SK-N-SH (cell line): ENCODE measurements at regions not wholly inside any gene's neighbourhood (a gene's known extent, or its start where the extent isn't known, plus 50 kb on each side); places are given as distances from the start of the nearest gene placed in this dataset.

Experiments used
- CHD2 ChIP-seq: fragments of 150-350 bp; IDR thresholded peaks from 2 replicates; pipeline ENCODE4 v1.6.1; 2018; ENCODE audit warnings: low read length; ENCODE audit not compliant: partially characterized antibody
- ELF1 ChIP-seq: IDR thresholded peaks from 2 replicates; pipeline ENCODE4 v1.4.0; 2012
- JUND ChIP-seq: IDR thresholded peaks from 2 replicates; pipeline ENCODE4 v1.4.0; 2012
- SIN3A ChIP-seq: IDR thresholded peaks from 2 replicates; pipeline ENCODE4 v1.6.1; 2012; ENCODE audit warnings: low read depth, mild to moderate bottlenecking, low read length, moderate library complexity, borderline replicate concordance
- SMC3 ChIP-seq: IDR thresholded peaks from 2 replicates; pipeline ENCODE4 v1.6.1; 2012; ENCODE audit warnings: low read depth, low read length, improper control_type of control experiment
- YY1 ChIP-seq: IDR thresholded peaks from 2 replicates; pipeline ENCODE4 v1.4.0; 2012; ENCODE audit warnings: low read depth, mild to moderate bottlenecking
- TF ChIP-seq, protein P1 (sequence below): fragments of 200-600 bp; sonication (generic); IDR thresholded peaks from 2 replicates; pipeline ENCODE4 v1.6.1; 2017; ENCODE audit warnings: antibody characterized with exemption, mild to moderate bottlenecking, moderate library complexity

DNA sequence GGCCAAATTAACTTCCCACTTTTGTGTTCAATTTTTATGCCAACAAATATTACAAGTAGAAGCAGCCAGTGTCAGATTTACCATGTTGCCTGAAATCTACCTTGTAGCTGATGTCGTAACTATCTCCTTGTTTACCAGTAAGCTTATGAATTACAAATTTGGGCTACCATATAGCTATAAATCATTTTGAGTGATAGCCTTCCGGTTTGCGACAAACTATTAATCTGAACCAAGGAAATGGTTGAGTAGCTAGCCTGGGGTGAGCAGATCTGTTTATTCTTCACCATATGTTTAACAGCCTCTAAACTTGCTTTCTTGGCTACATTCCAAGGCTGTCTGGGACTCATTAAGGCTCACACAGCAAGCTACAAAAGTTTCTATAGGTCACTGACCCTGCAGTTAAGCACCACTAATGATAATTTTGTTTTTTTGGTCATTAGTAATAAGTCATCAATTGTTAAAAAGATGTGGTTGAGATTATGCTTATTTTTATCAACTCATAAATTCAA lies 218.7 kb upstream of the SPOCK3 start:
- TF ChIP-seq, protein P1, sequence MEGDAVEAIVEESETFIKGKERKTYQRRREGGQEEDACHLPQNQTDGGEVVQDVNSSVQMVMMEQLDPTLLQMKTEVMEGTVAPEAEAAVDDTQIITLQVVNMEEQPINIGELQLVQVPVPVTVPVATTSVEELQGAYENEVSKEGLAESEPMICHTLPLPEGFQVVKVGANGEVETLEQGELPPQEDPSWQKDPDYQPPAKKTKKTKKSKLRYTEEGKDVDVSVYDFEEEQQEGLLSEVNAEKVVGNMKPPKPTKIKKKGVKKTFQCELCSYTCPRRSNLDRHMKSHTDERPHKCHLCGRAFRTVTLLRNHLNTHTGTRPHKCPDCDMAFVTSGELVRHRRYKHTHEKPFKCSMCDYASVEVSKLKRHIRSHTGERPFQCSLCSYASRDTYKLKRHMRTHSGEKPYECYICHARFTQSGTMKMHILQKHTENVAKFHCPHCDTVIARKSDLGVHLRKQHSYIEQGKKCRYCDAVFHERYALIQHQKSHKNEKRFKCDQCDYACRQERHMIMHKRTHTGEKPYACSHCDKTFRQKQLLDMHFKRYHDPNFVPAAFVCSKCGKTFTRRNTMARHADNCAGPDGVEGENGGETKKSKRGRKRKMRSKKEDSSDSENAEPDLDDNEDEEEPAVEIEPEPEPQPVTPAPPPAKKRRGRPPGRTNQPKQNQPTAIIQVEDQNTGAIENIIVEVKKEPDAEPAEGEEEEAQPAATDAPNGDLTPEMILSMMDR = no peak
- TF ChIP-seq ELF1 (no peak), SIN3A (no peak), SMC3 (no peak), YY1 (no peak), JUND (no peak), CHD2 (no peak)
